Breast epithelium (tissue), 3 donors: ENCODE measurements at regions not wholly inside any gene's neighbourhood (a gene's known extent, or its start where the extent isn't known, plus 50 kb on each side); places are given as distances from the start of the nearest gene placed in this dataset.

Experiments
- POLR2A ChIP-seq: fragments of 450-650 bp; IDR thresholded peaks from one replicate; pipeline ENCODE4 v1.6.1; 2016; ENCODE audit warnings: antibody characterized with exemption, mild to moderate bottlenecking, moderate library complexity
- TF ChIP-seq, protein P1 (sequence below), 3 donors: fragments of 450-650 bp; IDR thresholded peaks; one replicate each; pipeline ENCODE4 v1.5.1; 2016 to 2017; ENCODE audit warnings: antibody characterized with exemption in 3 of 3, mild to moderate bottlenecking in 3 of 3, moderate library complexity in 3 of 3

DNA sequence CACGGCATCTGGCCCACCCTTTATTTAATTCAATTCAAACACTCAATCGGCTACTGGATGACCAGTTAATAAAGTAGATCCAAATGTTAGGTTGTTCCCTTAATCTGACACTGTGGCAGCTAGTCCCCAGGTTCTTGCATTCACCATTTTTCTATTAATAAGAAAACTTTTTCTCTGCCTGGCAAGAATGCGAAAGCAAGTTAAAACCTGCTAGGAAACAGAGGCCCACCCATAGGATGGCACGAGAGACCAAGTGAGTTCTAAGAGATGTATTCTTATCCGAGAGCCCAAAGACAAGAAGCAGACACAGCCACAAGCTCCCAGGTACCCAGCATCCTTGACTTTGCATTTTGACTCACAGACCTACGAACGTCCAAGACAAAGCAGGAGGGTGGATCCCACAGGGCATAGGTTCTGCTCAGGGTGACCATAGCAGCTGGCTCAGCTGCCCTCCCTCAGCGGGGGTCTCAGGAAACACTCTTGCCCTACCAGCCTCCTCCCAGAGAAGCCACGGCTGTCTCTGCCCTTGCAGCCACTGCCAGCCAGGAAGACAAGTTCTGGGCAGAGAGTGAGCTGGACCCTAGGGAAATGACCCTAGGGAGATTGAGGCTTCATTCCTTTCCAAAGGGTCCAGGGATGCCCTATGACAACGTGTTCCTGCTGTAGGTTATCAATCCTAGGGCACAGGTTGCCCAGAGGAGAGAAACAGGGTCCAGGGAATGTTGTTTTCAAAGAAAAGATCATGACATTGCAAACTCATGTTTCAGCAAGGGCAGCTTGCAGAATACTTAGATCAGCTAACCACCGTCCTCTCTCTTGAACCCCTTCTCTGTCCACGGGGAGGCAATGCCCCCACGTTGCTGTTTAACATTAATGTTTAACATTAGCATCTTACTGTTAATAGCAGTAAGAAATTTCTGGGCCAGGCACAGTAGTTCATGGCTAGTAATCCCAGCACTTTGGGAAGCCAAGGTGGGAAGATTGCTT lies 147.2 kb upstream of the ZNF507 start:
- no peak for TF ChIP-seq POLR2A
- TF ChIP-seq, protein P1, sequence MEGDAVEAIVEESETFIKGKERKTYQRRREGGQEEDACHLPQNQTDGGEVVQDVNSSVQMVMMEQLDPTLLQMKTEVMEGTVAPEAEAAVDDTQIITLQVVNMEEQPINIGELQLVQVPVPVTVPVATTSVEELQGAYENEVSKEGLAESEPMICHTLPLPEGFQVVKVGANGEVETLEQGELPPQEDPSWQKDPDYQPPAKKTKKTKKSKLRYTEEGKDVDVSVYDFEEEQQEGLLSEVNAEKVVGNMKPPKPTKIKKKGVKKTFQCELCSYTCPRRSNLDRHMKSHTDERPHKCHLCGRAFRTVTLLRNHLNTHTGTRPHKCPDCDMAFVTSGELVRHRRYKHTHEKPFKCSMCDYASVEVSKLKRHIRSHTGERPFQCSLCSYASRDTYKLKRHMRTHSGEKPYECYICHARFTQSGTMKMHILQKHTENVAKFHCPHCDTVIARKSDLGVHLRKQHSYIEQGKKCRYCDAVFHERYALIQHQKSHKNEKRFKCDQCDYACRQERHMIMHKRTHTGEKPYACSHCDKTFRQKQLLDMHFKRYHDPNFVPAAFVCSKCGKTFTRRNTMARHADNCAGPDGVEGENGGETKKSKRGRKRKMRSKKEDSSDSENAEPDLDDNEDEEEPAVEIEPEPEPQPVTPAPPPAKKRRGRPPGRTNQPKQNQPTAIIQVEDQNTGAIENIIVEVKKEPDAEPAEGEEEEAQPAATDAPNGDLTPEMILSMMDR (IDR thresholded peaks at IDR 0.05), result no peak
